ENCODE measurements at regions not wholly inside any gene's neighbourhood (a gene's known extent, or its start where the extent isn't known, plus 50 kb on each side); places are given as distances from the start of the nearest gene placed in this dataset.

DNA sequence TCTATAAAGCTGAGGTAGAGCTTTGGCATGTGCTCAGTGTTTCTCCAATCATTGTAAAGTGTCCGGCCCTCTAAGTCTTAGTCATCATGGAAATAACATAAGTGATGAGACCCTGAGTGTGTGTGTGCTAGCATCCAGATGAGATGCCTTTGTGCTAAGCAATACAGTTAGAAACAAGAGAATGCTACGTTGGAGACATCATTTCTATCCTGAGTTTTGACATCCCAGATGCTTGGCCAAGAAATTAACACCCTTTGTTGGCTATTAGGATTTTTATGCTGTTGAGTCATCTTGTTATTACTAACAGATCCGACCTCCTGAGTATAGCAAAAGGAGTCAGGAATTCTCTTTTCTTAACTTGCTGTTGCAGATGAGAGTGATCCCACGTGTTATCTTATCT, 508.0 kb downstream of the GADD45G start:
- Histone ChIP-seq H3K79me1 (replicated peaks; ENCODE audit: low read length, poor library complexity, severe bottlenecking) (no peaks in the 10 kb centered on the region), H3K36me3 (ENCODE audit: control insufficient read depth in 1 of 2, insufficient read depth in 2 of 2, low read depth in 1 of 2, low read length in 2 of 2) (no peaks in the 10 kb centered on the region), H3K27me3 (ENCODE audit: control insufficient read depth in 1 of 2, insufficient read depth in 1 of 2, low read length in 2 of 2) (peaks cover 0 to 11% of the 10 kb centered on the region in 2 experiments), H4K8ac (ENCODE audit: low read length) (no peak overlapping the region), H2BK15ac (ENCODE audit: low read depth, poor library complexity, severe bottlenecking) (no peak overlapping the region), H4K91ac (ENCODE audit: low read length) (no peak overlapping the region), H3K23ac (ENCODE audit: low read length in 2 of 2) (no peak overlapping the region), H2BK5ac (ENCODE audit: low read depth, low read length, poor library complexity, severe bottlenecking) (no peak overlapping the region), H2BK120ac (ENCODE audit: low read depth, low read length) (no peak overlapping the region), H3K4me3 (ENCODE audit: insufficient read depth in 1 of 2, low read depth in 1 of 2, low read length in 2 of 2) (no peak overlapping the region), H3K4me1 (ENCODE audit: control insufficient read depth, insufficient read depth, low read depth, low read length) (peaks cover 3% of the 10 kb centered on the region), H2BK12ac (ENCODE audit: low read length in 2 of 2) (no peak overlapping the region), H3K27ac (ENCODE audit: low read length, poor library complexity, severe bottlenecking) (no peak overlapping the region), H3K9ac (ENCODE audit: low read length) (no peak overlapping the region), H3K4me2 (ENCODE audit: low read length, poor library complexity, severe bottlenecking) (no peak overlapping the region), H3K9me3 (ENCODE audit: control insufficient read depth, low read length) (no peaks in the 10 kb centered on the region), H2AFZ (ENCODE audit: low read depth, low read length) (no peak overlapping the region), H3K18ac (ENCODE audit: low read depth in 1 of 2, low read length in 2 of 2) (no peak overlapping the region), H2AK5ac (ENCODE audit: low read length, severe bottlenecking) (no peak overlapping the region), H3K14ac (ENCODE audit: low read length in 2 of 2) (no peak overlapping the region), H3K4ac (ENCODE audit: low read depth in 1 of 2, low read length in 2 of 2) (no peak overlapping the region)
- 0% methylated on average over 3 of the region's 4 CpGs for WGBS
- DNase-seq: peak; percentile 85

GRCh38 chr9:90114641-90115425, 510.0 kb downstream of the GADD45G start:
- Histone ChIP-seq H2BK15ac (ENCODE audit: low read depth, poor library complexity, severe bottlenecking) (no peak overlapping the region), H2BK120ac (ENCODE audit: low read depth, low read length) (no peak overlapping the region), H3K9ac (ENCODE audit: low read length) (no peak overlapping the region), H2BK12ac (ENCODE audit: low read length in 2 of 2) (no peak overlapping the region), H4K8ac (ENCODE audit: low read length) (no peak overlapping the region), H3K27ac (ENCODE audit: low read length, poor library complexity, severe bottlenecking) (no peak overlapping the region), H3K9me3 (ENCODE audit: control insufficient read depth, low read length) (no peaks in the 10 kb centered on the region), H2AFZ (ENCODE audit: low read depth, low read length) (no peak overlapping the region), H3K23ac (ENCODE audit: low read length in 2 of 2) (no peak overlapping the region), H2BK5ac (ENCODE audit: low read depth, low read length, poor library complexity, severe bottlenecking) (no peak overlapping the region), H3K79me1 (replicated peaks; ENCODE audit: low read length, poor library complexity, severe bottlenecking) (no peaks in the 10 kb centered on the region), H4K91ac (ENCODE audit: low read length) (no peak overlapping the region), H3K27me3 (ENCODE audit: control insufficient read depth in 1 of 2, insufficient read depth in 1 of 2, low read length in 2 of 2) (peaks cover 0 to 12% of the 10 kb centered on the region in 2 experiments), H3K4me1 (ENCODE audit: control insufficient read depth, insufficient read depth, low read depth, low read length) (peaks cover 3% of the 10 kb centered on the region), H3K18ac (ENCODE audit: low read depth in 1 of 2, low read length in 2 of 2) (peak overlapping the region in 1 of 2 experiments; percentile 29), H3K4me2 (ENCODE audit: low read length, poor library complexity, severe bottlenecking) (no peak overlapping the region), H2AK5ac (ENCODE audit: low read length, severe bottlenecking) (no peak overlapping the region), H3K4ac (ENCODE audit: low read depth in 1 of 2, low read length in 2 of 2) (no peak overlapping the region), H3K14ac (ENCODE audit: low read length in 2 of 2) (no peak overlapping the region), H3K4me3 (ENCODE audit: insufficient read depth in 1 of 2, low read depth in 1 of 2, low read length in 2 of 2) (no peak overlapping the region), H3K36me3 (ENCODE audit: control insufficient read depth in 1 of 2, insufficient read depth in 2 of 2, low read depth in 1 of 2, low read length in 2 of 2) (no peaks in the 10 kb centered on the region)
- 86% methylated on average over 3 of the region's 4 CpGs for WGBS
- peak; percentile 47 for DNase-seq

GRCh38 chr9:90121762-90122161, 517.0 kb downstream of the GADD45G start:
- H3K9ac ChIP-seq (ENCODE audit: low read length): no peak overlapping the region
- no peak overlapping the region for H3K27ac ChIP-seq (ENCODE audit: low read length, poor library complexity, severe bottlenecking)
- no peaks in the 10 kb centered on the region for H3K4me1 ChIP-seq (ENCODE audit: control insufficient read depth, insufficient read depth, low read depth, low read length)
- H2BK15ac ChIP-seq (ENCODE audit: low read depth, poor library complexity, severe bottlenecking): no peak overlapping the region
- WGBS: 88% methylated on average over 6 of the region's 7 CpGs
- no peak for DNase-seq
- H2AFZ ChIP-seq (ENCODE audit: low read depth, low read length): no peak overlapping the region
- peaks cover 5% of the 10 kb centered on the region for H3K9me3 ChIP-seq (ENCODE audit: control insufficient read depth, low read length)
- H3K4me2 ChIP-seq (ENCODE audit: low read length, poor library complexity, severe bottlenecking): no peak overlapping the region
- H3K27me3 ChIP-seq (ENCODE audit: control insufficient read depth in 1 of 2, insufficient read depth in 1 of 2, low read length in 2 of 2): peaks cover 0 to 10% of the 10 kb centered on the region in 2 experiments
- no peaks in the 10 kb centered on the region for H3K79me1 ChIP-seq (replicated peaks; ENCODE audit: low read length, poor library complexity, severe bottlenecking)
- no peak overlapping the region for H3K18ac ChIP-seq (ENCODE audit: low read depth in 1 of 2, low read length in 2 of 2)
- H3K4me3 ChIP-seq (ENCODE audit: insufficient read depth in 1 of 2, low read depth in 1 of 2, low read length in 2 of 2): no peak overlapping the region
- no peak overlapping the region for H3K23ac ChIP-seq (ENCODE audit: low read length in 2 of 2)
- H3K14ac ChIP-seq (ENCODE audit: low read length in 2 of 2): no peak overlapping the region
- no peaks in the 10 kb centered on the region for H3K36me3 ChIP-seq (ENCODE audit: control insufficient read depth in 1 of 2, insufficient read depth in 2 of 2, low read depth in 1 of 2, low read length in 2 of 2)
- H2BK5ac ChIP-seq (ENCODE audit: low read depth, low read length, poor library complexity, severe bottlenecking): no peak overlapping the region
- H4K8ac ChIP-seq (ENCODE audit: low read length): no peak overlapping the region
- no peak overlapping the region for H2BK12ac ChIP-seq (ENCODE audit: low read length in 2 of 2)
- H4K91ac ChIP-seq (ENCODE audit: low read length): no peak overlapping the region
- no peak overlapping the region for H2BK120ac ChIP-seq (ENCODE audit: low read depth, low read length)
- no peak overlapping the region for H3K4ac ChIP-seq (ENCODE audit: low read depth in 1 of 2, low read length in 2 of 2)
- no peak overlapping the region for H2AK5ac ChIP-seq (ENCODE audit: low read length, severe bottlenecking)

DNA sequence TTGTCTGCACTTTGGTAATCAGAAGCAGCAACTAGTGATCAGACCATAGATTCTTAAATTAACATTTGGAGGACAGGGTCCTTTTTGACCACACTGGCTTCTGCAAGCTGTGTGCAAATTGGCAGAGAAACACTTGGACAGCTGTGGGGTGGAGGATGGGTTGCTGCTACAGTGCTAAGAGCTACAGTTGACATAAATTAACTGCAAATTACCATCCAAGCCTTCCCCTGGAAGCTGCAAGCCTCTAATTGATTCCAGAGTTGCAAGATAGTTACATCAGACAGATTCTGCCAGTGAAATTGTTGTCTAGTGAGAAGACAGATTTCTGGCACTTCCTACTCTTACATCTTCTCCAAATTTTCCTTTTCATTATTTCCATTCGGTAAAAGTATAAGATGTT, 517.7 kb downstream of the DIRAS2 start:
- Histone ChIP-seq H2BK120ac (ENCODE audit: low read depth, low read length) (no peak overlapping the region), H3K27me3 (ENCODE audit: control insufficient read depth in 1 of 2, insufficient read depth in 1 of 2, low read length in 2 of 2) (peaks cover 9 to 12% of the 10 kb centered on the region in 2 experiments), H3K18ac (ENCODE audit: low read depth in 1 of 2, low read length in 2 of 2) (no peak overlapping the region), H2AK5ac (ENCODE audit: low read length, severe bottlenecking) (no peak overlapping the region), H2AFZ (ENCODE audit: low read depth, low read length) (no peak overlapping the region), H3K27ac (ENCODE audit: low read length, poor library complexity, severe bottlenecking) (no peak overlapping the region), H3K4me1 (ENCODE audit: control insufficient read depth, insufficient read depth, low read depth, low read length) (no peaks in the 10 kb centered on the region), H3K14ac (ENCODE audit: low read length in 2 of 2) (no peak overlapping the region), H2BK12ac (ENCODE audit: low read length in 2 of 2) (no peak overlapping the region), H2BK5ac (ENCODE audit: low read depth, low read length, poor library complexity, severe bottlenecking) (no peak overlapping the region), H3K4me3 (ENCODE audit: insufficient read depth in 1 of 2, low read depth in 1 of 2, low read length in 2 of 2) (no peak overlapping the region), H4K8ac (ENCODE audit: low read length) (no peak overlapping the region), H2BK15ac (ENCODE audit: low read depth, poor library complexity, severe bottlenecking) (peak overlapping the region; percentile 40), H3K4ac (ENCODE audit: low read depth in 1 of 2, low read length in 2 of 2) (no peak overlapping the region), H4K91ac (ENCODE audit: low read length) (no peak overlapping the region), H3K79me1 (replicated peaks; ENCODE audit: low read length, poor library complexity, severe bottlenecking) (no peaks in the 10 kb centered on the region), H3K36me3 (ENCODE audit: control insufficient read depth in 1 of 2, insufficient read depth in 2 of 2, low read depth in 1 of 2, low read length in 2 of 2) (no peaks in the 10 kb centered on the region), H3K4me2 (ENCODE audit: low read length, poor library complexity, severe bottlenecking) (no peak overlapping the region), H3K9ac (ENCODE audit: low read length) (peak overlapping the region; percentile 43), H3K23ac (ENCODE audit: low read length in 2 of 2) (no peak overlapping the region), H3K9me3 (ENCODE audit: control insufficient read depth, low read length) (peaks cover 5% of the 10 kb centered on the region)
- DNase-seq: peak; percentile 74
- no CpG with 5 or more reads among the region's 1 CpG for WGBS
